IPS DF 6.9 (cell line): ENCODE measurements at regions not wholly inside any gene's neighbourhood (a gene's known extent, or its start where the extent isn't known, plus 50 kb on each side); places are given as distances from the start of the nearest gene placed in this dataset.
"Not testable (repeated sequence)": the region's sequence is repeated elsewhere in the genome, so short reads cannot be mapped to it uniquely, and the experiment has no call there.

Experiments used
- DNase-seq: peaks from one replicate; pipeline ENCODE4 v3.0.0-alpha.2; 2013; ENCODE audit warnings: low read depth, low spot score
- H3K27ac ChIP-seq: one replicate; pipeline ENCODE4 v1.5.1; 2013; ENCODE audit warnings: low read length, control low read depth
- H3K27me3 ChIP-seq: 2 replicates; pipeline ENCODE4 v1.6.1; 2013; ENCODE audit warnings: mild to moderate bottlenecking, low read length; ENCODE audit not compliant: control insufficient read depth, insufficient read depth
- H3K36me3 ChIP-seq: 2 replicates; pipeline ENCODE4 v1.6.1; 2013; ENCODE audit warnings: low read length; ENCODE audit not compliant: control insufficient read depth, insufficient read depth
- H3K4me1 ChIP-seq: 2 replicates; pipeline ENCODE4 v1.6.1; 2013; ENCODE audit warnings: low read length; ENCODE audit not compliant: control insufficient read depth, insufficient read depth
- H3K4me3 ChIP-seq: 2 replicates; pipeline ENCODE4 v1.5.1; 2013; ENCODE audit warnings: mild to moderate bottlenecking, low read length
- H3K9me3 ChIP-seq: 2 replicates; pipeline ENCODE4 v1.6.1; 2013; ENCODE audit warnings: low read length, inconsistent platforms; ENCODE audit not compliant: control insufficient read depth, insufficient read depth
- WGBS: extraction: QIAGEN DNeasy Blood & Tissue Kit; methylation state at CpG from one replicate; pipeline ENCODE4 v1.1.7; 2013; ENCODE audit warnings: mixed read lengths, missing lambda C conversion rate; ENCODE audit not compliant: insufficient read length, insufficient coverage; 5-methylcytosine and 5-hydroxymethylcytosine counted together

DNA sequence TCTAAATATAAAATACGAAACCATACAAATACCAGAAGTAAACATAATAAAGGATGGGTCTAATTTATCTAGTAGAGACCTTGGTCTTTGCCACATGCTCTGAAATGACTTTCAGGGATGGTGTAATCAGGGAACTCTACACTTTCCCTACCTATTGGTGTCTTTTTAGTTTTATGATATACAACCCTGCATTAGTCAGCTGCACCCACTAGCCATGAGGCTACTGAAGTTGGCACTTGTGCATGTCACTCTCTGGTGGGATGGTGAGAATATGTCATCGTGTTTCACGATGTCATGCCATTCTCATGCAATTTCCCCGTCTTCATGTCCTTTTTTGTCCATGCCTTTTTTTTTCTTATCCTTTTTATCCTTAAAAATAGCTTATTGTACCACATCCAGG lies 234.9 kb upstream of the ACTBL2 start:
- H3K27ac ChIP-seq = no peak overlapping the region
- WGBS = no CpG with 5 or more reads among the region's 4 CpGs
- no peaks in the 10 kb centered on the region for H3K36me3 ChIP-seq
- H3K4me1 ChIP-seq = peaks cover 1% of the 10 kb centered on the region; the same call in 1 of the 2 replicates
- H3K27me3 ChIP-seq = no peaks in the 10 kb centered on the region
- no peaks in the 10 kb centered on the region for H3K9me3 ChIP-seq
- no peak for DNase-seq
- no peak overlapping the region for H3K4me3 ChIP-seq

DNA sequence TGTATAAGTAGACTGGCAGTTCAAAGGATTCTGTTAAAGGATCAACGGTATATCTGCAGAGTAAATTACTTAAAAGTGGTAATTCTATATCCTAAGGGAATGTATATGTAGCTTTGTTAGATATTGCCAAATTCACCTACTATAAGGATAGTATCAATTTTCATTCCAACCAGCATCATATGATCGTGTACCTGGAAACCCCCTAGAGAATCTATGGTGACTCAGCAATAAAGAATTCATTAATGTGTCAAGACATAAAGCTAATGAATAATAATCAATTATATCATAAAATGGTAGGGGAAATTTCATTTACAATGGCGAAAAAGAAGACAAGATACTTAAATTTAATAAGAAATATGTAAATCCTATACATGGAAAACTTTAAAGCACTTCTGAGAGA lies 234.1 kb upstream of the ACTBL2 start:
- H3K9me3 ChIP-seq = no peaks in the 10 kb centered on the region
- WGBS = no CpG with 5 or more reads among the region's 3 CpGs
- H3K4me1 ChIP-seq = peaks cover 1% of the 10 kb centered on the region; the same call in 1 of the 2 replicates
- no peak overlapping the region for H3K4me3 ChIP-seq
- no peak for DNase-seq
- H3K36me3 ChIP-seq = no peaks in the 10 kb centered on the region
- no peaks in the 10 kb centered on the region for H3K27me3 ChIP-seq
- H3K27ac ChIP-seq = no peak overlapping the region

DNA sequence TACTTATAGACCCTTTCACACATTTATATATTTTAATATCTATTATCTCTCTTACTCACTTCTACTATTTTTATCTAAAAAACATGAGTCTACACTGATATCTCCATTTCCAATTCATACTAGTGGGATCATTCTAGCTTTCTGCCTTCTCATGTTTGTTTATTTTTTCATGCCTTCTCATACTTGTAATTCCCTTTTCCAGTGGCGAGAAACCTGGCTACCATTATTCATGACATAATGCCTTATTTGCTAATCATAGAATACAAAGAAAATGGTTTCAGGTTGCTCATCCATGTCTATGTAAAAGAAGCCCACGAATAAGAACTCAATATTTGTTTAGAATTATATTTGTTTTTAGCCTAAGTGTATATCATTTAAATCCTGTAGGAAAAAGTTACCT lies 232.7 kb upstream of the ACTBL2 start:
- no peaks in the 10 kb centered on the region for H3K9me3 ChIP-seq
- no peak overlapping the region for H3K27ac ChIP-seq
- no CpG with 5 or more reads among the region's 2 CpGs for WGBS
- H3K4me1 ChIP-seq = peaks cover 1% of the 10 kb centered on the region; the same call in 1 of the 2 replicates
- no peaks in the 10 kb centered on the region for H3K36me3 ChIP-seq
- no peak for DNase-seq
- H3K27me3 ChIP-seq = no peaks in the 10 kb centered on the region
- no peak overlapping the region for H3K4me3 ChIP-seq

DNA sequence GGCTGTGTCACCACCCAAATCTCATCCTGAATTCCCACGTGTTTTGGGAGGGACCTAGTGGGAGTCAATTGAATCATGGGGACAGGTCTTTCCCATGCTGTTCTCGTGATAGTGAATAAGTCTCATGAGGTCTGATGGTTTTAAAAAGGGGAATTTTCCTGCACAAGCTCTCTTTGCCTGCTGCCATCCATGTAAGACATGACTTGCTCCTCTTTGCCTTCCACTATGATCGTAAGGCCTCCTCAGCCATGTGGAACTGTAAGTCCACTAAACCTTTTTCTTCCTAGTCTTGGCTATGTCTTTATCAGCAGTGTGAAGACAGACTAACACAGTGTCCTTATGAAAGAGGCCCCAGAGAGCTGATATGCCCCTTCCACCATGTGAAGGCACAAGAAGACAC lies 230.9 kb upstream of the ACTBL2 start:
- H3K4me3 ChIP-seq, H3K36me3 ChIP-seq, H3K27ac ChIP-seq, DNase-seq, H3K9me3 ChIP-seq, H3K4me1 ChIP-seq, H3K27me3 ChIP-seq: not testable (repeated sequence)
- no CpG with 5 or more reads among the region's 3 CpGs for WGBS

DNA sequence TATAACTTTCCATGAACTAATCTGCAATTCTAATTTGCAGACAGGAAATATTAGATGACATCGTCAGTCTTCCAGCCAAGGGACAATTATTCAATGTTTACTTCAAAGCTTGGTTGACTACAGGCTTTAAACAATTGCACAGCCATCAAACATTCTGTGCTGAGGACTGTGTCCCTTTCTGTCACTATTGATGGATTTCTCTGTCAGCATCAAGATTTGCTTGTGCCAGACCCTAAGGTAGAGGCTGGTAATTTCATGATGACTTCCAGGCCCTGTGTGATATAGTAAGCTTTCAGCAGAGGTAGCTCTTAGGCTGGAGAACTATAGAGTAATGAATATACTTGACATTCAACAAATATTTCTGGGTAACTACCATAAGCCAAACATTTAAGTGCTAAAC lies 229.3 kb upstream of the ACTBL2 start:
- no CpG with 5 or more reads among the region's 1 CpG for whole genome bisulfite sequencing
- H3K36me3 ChIP-seq = no peaks in the 10 kb centered on the region
- no peak overlapping the region for H3K4me3 ChIP-seq
- H3K27ac ChIP-seq = no peak overlapping the region
- H3K27me3 ChIP-seq = no peaks in the 10 kb centered on the region
- H3K9me3 ChIP-seq = no peaks in the 10 kb centered on the region
- no peaks in the 10 kb centered on the region for H3K4me1 ChIP-seq
- no peak for DNase-seq

DNA sequence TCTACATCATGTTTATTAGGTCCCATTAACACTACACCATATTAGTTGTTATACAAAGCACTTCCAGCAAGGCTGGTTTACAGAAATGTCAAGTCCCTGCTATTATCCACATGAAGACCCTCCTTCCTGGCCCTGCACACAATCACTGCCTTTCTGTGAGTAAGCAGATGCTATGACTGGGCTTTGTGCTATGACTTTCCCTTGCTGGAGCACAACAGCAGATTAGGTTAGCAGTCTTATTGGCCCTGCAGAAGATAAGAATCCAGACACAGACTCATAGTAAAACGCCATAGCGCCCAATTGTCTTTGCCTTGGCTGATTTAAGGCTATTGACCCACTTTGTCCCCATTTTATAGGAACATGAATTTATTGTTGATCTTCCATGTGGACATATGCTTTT lies 228.9 kb upstream of the ACTBL2 start:
- Histone ChIP-seq H3K4me1 (no peaks in the 10 kb centered on the region), H3K27ac (no peak overlapping the region), H3K4me3 (no peak overlapping the region), H3K36me3 (no peaks in the 10 kb centered on the region), H3K9me3 (no peaks in the 10 kb centered on the region), H3K27me3 (no peaks in the 10 kb centered on the region)
- no peak for DNase-seq
- no CpG with 5 or more reads among the region's 2 CpGs for WGBS

DNA sequence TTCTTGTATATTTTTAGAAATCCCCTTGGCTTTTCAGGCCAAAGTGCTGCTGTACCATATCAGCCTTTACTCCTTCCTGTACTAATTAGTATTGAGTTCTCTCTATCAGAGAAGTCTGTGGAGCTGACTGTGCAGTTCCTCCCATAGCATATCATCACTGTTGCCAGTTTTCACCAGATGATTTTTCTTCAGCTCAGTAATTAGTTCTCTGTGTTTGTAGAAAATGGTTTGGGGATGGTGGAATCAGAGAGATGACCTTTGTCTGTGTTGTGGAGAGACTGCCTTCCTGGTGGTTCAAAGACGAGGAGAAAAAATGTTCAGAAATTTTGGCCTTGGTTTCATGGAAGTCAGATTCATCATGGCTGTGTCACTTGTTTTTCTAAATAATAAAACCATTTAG lies 227.5 kb upstream of the ACTBL2 start:
- Histone ChIP-seq H3K36me3 (no peaks in the 10 kb centered on the region), H3K4me1 (no peaks in the 10 kb centered on the region), H3K27me3 (no peaks in the 10 kb centered on the region), H3K27ac (no peak overlapping the region), H3K4me3 (no peak overlapping the region), H3K9me3 (no peaks in the 10 kb centered on the region)
- no CpG with 5 or more reads among the region's 1 CpG for WGBS
- DNase-seq = no peak

DNA sequence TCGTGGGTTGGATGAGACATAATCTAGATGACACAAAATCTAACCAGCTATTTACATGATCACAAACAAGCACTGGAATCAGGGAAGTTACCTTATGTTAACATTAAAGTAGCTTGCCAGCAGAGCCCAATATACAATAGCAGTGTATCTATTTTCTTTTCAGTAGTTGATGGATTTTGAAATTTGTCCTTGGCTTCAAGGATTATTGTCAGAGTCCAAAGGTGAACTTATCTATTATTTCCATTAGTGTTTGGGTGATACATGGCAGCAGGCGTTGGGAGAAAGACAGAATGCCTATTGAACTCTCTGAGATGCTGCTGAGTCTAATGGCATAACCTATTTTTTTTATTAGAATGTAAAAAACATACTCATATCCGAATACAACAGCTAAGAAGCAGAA lies 223.2 kb upstream of the ACTBL2 start:
- no peak for DNase-seq
- H3K4me1 ChIP-seq = no peaks in the 10 kb centered on the region
- H3K36me3 ChIP-seq = no peaks in the 10 kb centered on the region
- no peaks in the 10 kb centered on the region for H3K9me3 ChIP-seq
- no peak overlapping the region for H3K27ac ChIP-seq
- no peaks in the 10 kb centered on the region for H3K27me3 ChIP-seq
- H3K4me3 ChIP-seq = no peak overlapping the region
- WGBS = no CpG with 5 or more reads among the region's 3 CpGs

DNA sequence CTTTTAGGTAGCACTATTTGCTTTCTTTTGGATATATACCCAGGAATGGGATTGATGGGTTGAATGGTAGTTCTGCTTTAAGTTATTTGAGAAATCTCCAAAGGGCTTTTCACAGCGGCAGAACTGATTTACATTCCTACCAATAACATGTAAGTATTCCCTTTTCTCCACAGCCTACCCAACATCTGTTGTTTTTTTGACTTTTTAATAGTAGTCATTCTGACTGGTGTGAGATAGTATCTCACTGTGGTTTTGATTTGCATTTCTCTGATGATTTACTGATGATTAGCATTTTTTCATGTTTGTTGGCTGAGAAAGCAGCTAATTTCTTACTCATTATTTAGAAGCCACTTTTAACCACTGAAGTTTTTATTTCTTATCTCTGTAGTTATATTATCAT lies 221.1 kb upstream of the ACTBL2 start:
- peaks cover 2% of the 10 kb centered on the region for H3K4me1 ChIP-seq
- H3K9me3 ChIP-seq = no peaks in the 10 kb centered on the region
- H3K4me3 ChIP-seq = no peak overlapping the region
- WGBS = no CpG with 5 or more reads among the region's 1 CpG
- no peak overlapping the region for H3K27ac ChIP-seq
- no peaks in the 10 kb centered on the region for H3K36me3 ChIP-seq
- DNase-seq = no peak
- no peaks in the 10 kb centered on the region for H3K27me3 ChIP-seq

DNA sequence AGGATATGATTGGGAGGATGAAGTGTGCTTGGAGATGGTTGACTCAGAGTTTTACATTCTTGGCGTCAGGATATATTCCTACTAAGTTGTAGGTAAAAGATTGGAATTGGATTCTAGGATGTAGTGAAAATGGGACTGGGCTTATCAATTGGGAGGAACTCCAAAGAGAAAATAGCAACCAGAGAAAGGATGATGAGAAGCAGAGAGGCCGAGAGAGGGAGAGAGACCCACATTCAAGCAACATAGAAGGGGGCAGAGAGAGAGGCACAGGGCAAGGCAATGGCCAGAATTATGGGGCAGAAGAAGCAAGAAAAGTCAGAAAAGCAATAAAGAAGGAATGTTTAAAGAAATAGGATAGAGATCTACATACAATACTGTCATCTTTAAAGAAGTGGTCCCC lies 217.9 kb upstream of the ACTBL2 start:
- Histone ChIP-seq H3K4me1 (peaks cover 2% of the 10 kb centered on the region), H3K27ac (no peak overlapping the region), H3K27me3 (no peaks in the 10 kb centered on the region), H3K4me3 (no peak overlapping the region), H3K9me3 (no peaks in the 10 kb centered on the region), H3K36me3 (no peaks in the 10 kb centered on the region)
- no peak for DNase-seq
- WGBS = no CpG with 5 or more reads among the region's 2 CpGs

DNA sequence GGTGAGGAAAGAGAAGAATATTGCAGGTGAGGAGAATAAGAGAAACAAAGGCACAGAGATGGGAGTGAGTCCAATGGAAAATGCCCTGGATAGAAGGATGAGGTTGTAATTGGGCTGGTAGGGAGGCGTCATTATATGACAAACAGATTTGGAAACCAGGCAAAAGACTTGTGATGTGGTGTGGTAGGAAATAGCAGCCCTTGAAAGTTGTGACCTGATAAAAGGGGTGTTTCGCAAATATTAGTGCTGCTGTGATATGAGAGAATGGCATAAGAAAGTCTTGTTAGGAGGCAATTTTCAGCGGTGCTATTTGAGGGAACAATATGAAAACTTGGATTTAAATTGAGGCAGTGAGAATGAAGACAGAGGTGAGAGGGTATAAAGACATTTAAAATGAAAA lies 217.5 kb upstream of the ACTBL2 start:
- H3K27me3 ChIP-seq = no peaks in the 10 kb centered on the region
- H3K36me3 ChIP-seq = no peaks in the 10 kb centered on the region
- H3K27ac ChIP-seq = no peak overlapping the region
- DNase-seq = no peak
- H3K4me3 ChIP-seq = no peak overlapping the region
- peaks cover 2% of the 10 kb centered on the region for H3K4me1 ChIP-seq
- WGBS = no CpG with 5 or more reads among the region's 3 CpGs
- H3K9me3 ChIP-seq = no peaks in the 10 kb centered on the region
